ENCODE measurements at regions not wholly inside any gene's neighbourhood (a gene's known extent, or its start where the extent isn't known, plus 50 kb on each side); places are given as distances from the start of the nearest gene placed in this dataset.
"Not testable (repeated sequence)": the region's sequence is repeated elsewhere in the genome, so short reads cannot be mapped to it uniquely, and the experiment has no call there.

DNA sequence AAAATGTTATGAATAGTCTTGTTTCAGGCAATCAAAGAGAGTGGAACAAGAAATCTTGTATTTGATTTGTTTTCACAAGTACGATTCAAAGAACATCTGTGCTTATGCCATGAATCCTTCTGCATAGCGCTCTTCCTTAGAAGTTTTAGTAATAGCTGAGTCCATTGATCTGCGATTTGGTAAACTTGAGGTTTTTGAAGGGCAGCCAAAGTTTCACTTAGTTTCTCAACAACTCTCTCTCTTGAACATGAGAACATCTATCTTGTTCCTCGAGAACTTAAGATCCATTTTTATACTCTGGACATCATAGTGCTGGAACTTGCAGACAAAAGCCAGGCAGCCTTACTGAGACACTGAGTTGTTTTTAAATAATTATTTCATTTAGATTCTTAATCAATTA lies 96.2 kb upstream of the USP15 start:
- no peak for DNase-seq

DNA sequence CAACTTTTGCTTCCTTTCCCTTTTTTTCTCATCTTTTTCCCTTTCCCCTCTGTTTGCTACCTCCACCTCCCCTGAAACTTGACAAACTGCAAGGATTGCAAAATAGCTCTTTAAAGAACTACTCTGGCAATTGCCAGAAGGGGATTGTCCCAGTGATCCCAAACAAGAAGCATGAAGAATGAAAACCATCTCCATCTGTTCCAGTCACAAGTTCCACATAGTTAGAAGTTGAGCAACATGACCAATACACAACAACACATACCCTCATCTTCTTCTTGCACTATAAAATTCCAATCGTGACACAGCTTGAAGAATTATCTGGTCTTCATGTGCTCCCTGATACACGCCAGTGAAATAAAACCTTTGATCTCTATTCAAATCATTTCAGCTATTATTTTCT lies 93.7 kb upstream of the USP15 start:
- DNase-seq = no peak

DNA sequence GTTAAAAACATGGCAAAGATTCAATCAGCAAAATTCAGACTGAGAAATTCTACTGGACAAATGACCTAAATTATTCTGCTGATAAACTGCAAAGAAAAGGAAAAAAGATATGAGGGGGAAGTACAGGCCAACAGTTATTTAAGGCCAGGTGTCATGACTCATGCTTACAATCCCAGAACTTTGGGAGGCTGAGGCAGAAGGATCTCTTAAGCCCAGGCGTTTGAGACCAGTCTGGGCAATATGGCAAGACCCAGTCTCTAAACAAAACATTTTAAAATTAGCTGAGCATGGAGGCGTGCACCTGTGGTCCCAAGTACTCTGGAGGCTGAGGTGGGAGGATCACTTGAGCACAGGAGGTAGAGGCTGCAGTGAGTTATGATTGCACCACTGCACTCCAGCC lies 91.8 kb upstream of the USP15 start:
- no peak for DNase-seq

DNA sequence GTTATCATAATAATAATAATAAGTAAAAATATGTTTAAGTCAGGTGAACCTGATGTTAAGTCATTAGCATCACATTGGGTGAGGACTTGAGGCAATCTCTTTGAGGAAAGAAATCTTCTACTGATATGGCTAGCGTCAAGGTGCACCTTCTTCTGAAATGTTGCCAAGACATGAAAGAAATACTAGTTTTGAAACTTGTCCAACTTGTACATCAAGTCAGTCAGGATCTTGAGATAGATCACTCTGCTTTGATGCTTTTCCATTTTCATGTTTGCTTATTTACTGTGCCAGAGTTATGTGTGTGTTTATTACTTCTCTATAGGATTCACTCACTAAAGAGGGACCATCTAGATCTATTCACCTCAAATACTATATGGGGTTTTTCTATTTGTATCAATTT lies 90.0 kb upstream of the USP15 start:
- DNase-seq = no peak

DNA sequence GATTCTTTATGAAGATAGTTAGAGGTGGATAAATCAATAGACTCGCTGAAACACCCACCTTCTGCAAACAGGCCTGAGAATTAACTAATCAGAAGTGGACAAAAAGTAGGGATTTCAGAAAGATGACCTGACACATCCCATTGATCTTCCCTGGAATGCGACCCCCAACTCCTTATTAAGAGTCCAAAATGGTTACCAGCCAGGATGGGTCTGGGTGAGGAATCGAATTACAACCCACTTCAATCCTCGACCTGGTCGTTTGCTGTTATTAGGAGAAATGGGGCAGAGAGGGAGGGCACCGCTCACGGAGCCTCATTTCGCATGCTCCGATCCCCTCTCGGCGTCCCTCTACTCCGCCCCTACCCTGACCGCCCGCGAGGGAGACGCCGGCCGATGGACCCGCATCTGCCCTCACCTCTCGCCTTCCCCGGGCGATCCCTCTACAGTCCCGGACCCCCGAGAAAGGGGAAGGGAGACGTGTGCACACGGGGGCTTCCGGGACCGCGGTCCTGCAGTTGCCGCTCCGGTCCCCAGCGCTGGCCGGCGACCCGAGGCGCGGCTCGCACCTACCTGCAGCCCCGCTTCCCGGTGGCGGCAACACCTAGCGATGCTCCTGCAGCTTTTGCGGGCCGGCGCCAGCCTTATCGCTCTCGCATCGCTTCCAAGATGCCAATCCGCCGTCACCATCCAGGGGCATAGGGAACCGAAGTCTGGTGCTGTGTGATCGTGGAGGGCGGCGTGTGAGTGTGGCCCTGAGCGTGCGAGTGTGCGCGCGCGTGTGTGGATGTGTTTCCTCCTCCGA lies 69.3 kb upstream of the USP15 start:
- DNase-seq = no peak

DNA sequence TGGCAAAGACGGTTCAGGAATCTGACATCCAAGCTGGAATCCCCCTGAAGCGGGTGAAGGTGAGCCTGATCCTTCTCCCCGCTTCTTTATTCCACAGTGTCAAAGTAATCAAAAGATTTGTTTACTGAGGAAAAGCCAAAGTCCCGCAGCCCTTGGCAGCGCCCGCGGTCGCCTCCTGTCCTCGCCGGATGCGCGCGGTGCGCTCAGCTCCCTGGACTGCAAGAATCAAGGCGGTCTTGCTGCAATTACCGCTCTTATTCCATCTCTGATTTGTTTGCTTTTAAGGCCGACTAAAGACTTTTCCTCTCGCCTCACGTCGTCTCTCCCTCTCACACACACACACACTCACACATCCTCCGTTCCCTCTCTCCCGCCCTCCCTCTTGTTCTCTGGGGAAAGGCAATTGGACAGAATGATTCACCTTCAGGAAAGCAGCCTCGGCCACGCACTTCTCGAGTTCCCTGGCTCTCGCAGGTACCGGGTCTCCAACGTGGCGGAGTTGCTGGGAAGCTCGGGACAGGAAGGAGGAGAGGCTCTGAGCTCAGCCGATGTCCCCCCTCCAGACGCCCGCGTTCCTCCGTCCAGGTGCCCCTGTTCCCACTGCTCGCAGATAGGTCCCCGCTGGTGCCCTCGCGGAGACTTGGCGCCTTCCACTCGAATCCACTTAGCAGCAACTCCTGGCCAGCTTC lies 68.6 kb upstream of the USP15 start:
- no peak for DNase-seq

DNA sequence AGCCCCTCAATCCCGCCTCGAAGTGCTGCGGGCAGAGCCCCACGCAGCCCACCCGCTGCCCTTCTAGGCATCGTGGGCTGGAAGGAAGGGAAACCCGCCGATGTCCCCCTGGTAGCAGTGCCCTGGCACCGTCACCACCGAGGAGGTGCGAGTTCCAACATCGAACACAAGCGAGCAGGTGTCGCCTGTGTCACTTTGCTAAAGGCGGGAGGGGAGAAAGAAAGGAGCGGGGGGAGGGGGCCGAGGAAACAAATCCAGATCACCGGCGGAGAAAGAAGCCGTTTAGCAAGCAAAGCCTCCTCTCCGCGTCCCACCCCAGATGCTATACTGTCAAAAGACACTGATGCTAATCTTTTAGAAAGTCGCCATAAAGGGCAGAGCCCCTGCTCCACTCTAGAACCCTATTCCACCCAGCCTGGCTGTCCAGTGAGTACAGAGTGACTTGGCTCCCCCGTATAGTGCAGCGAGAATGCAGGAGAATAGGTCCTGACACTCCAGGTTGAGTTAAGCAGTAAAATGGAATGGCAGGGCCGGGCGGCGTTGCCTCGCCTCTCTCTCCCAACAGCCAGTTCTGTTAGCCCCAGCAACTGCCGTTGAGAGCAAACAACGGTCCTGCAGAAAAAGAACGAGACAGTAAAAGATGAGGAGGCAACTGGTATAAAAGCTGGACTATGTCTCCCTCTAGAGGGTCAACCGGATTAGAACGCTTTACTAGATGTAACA lies 67.9 kb upstream of the USP15 start:
- no peak for DNase-seq

DNA sequence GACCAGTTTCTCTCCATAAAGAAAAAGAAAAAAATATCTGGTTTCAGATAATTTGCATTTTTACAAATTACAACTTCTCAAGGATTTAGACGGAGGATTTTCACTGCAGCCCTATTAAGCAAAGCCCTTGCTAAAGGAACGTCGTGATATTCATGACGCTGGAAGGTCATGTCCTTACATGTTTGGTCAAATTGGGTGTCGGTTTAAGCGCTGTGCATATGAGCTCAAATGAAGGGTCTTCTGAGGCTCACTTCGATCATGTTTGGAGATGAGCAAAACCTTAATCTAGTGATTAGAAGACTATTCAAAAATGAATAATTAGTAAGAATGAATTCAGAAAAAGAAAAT lies 67.3 kb upstream of the USP15 start:
- no peak for DNase-seq

DNA sequence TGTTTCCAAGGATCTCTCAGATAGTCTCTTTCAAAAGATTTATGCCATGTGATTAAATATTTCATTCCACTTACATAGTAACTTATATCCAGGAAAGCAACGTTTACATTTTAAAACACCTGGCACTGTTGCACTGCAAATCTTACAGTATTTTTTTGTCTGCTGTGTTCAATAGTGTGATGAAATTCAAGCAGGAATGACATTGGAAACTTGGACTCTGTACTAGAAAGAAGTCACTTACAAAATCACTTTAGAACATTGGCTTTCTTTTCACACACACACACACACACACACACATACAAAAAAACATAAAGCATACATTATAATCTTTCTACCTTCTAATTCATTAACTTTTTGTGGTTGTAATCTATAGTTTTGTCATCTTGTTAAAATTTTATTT lies 66.2 kb upstream of the USP15 start:
- no peak for DNase-seq

DNA sequence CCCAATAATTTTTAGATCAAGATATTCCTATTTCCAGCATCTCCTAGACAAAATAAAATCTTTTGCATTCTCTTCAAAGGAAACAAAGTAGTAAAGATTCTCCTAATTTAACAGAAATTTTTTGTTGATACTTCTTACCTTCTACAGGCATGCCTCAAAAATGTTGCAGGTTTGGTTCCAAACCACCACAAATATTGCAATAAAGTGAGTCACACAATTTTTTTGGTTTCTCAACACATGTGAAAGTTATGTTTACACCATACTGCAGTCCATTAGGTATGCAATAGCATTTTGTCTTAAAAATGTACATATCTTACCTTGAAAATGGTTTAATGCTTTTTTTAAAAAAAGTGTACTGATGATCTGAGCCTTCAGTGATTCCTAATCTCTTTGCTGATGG lies 65.6 kb upstream of the USP15 start:
- no peak for DNase-seq

DNA sequence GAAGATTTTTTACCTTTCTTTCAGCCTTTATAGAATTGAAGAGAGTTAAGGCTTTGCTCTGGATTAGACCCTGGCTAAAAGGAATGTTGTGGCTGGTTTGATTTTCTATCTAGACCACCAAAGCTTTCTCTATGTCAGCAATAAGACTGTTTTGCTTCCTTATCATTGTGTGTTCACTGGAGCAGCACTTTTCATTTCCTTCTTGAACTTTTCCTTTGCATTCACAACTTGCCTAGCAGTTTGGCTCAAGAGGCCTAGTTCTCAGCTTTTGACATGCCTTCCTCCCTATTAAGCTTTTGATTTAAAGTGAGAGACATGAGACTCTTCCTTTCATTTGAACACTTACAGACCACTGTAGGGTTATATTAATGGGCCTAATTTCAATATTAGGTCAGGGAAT lies 64.1 kb upstream of the USP15 start:
- no peak for DNase-seq

DNA sequence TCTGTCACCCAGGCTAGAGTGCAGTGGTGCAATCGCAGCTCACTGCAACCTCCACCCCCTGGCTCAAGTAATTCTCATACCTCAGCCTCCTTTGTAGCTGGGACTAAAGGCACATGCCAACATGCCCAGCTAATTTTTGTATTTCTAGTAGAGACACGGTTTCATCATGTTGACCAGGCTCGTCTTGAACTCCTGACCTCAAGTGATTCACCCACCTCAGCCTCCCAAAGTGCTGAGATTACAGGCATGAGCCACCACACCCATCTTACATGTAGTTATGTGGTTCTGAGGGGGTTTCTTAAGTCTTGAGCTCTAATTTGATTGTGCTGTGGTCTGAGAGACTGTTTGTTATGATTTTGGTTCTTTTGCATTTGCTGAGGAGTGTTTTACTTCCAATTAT lies 57.3 kb upstream of the USP15 start:
- DNase-seq = not testable (repeated sequence)

DNA sequence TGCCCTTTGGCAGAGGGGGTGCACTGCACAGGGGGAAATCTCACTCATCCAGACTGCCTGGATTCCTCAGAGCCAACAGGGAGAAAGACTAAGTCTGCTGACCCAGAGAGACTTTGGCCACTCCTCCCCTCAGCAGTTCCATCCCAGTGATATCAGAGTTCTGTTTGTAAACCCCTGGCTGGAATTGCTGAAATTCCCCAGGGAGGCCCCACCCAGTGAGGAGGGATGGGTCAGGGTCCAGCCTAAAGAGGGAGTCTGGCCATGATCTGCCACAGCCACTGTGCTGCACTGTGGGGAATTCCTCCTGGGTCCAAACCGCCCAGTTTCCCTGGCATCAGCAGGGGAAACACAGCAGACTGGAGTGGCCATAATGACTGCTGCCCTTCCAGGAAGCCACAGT lies 54.9 kb upstream of the USP15 start:
- no peak for DNase-seq

DNA sequence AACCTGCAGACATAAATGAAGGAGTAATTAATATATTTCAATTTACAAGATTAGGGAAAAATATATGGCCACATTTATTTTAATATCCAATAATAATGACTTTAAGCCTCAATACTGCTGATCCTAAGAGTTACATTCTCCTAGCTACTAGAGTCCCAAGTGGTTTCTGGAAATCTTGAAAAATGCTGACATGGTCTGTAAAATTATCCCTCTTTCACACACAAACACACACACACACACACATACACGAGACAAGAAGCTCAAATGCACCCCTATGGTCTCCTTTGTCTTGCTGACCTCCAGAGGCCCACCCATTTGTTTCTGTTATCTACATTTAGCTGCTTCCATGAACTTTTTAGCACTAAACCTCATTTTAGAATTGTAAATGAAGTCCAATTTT lies 53.0 kb upstream of the USP15 start:
- no peak for DNase-seq
